Inferior parietal cortex (tissue), 1 donor: ENCODE measurements at regions not wholly inside any gene's neighbourhood (a gene's known extent, or its start where the extent isn't known, plus 50 kb on each side); places are given as distances from the start of the nearest gene placed in this dataset.
A peak's percentile ranks its signal among the peaks of the same experiment; 100 is the strongest.
"Not testable (repeated sequence)": the region's sequence is repeated elsewhere in the genome, so short reads cannot be mapped to it uniquely, and the experiment has no call there.

Source experiments
- DNase-seq: peaks from one replicate; pipeline ENCODE4 v3.0.0-alpha.2; 2016; ENCODE audit errors: extremely low spot score

DNA sequence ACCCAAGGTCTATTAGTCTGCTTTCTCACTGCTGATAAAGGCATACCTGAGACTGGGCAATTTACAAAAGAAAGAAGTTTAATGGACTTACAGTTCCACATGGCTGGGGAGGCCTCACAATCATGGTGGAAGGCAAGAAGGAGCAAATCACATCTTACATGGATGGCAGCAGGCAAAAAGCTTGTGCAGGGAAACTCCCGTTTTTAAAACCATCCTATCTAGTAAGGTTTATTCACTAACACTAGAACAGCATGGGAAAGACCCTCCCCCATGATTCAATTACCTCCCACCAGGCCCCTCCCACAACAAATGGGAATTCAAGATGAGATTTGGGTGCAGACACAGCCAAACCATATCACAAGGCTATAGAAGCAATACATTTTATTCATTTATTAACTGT, 1921.4 kb downstream of the PCDH9 start:
- DNase-seq, result not testable (repeated sequence)

DNA sequence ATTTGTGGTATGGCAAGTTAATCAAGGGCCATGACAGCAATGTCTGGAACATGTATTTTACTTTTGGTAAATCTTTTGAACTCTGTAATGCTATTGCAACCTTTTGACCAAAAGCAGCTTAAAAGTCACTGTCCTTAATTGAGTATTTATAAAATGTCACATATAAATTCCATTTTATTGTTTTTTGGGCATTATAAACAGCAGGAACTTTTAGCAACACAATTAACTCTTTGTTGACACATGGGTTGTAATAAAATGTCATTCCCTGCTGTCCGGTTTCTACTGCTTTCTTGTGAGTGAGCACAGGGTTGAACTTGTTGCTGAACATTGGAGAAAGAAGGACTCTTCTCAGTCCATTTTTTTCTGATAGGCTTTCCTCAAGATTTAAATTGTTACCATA, 1923.1 kb downstream of the PCDH9 start:
- no peak for DNase-seq

DNA sequence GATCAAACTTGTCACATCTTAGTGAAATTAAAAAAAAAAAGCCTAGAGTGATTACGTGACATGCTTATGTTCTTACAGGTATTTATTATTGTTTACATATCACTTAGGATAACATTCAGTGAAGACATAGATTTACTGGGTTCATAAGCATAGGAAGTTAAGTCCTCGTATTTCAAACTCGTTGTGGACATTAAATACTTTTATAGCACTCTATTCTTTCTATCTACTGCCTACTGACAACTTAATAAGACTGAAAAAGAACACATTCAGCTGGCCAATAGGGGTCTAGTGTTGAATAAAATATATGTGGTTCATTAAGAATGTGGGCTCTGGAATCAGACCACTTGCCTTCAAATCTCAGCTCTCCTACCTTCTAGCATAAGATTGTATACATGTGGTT, 1927.4 kb downstream of the PCDH9 start:
- DNase-seq, result no peak

DNA sequence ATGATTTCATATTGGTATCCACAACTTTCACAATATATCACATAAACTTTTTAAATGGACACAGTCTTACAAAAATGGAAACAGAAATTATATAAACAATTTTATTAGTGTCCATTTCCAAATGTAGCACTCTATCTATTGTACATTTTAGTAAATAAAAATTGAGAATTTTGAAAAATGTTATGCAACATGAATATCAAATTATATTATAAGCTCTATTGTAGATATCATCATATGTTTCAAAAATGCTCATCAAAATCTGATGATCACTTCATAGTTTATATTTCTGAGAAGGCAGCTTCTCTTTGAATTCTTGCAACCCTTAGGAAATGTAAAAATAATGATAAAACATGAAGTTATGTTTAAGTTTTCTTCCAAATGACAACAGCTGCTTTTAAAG, 1928.6 kb downstream of the PCDH9 start:
- no peak for DNase-seq

DNA sequence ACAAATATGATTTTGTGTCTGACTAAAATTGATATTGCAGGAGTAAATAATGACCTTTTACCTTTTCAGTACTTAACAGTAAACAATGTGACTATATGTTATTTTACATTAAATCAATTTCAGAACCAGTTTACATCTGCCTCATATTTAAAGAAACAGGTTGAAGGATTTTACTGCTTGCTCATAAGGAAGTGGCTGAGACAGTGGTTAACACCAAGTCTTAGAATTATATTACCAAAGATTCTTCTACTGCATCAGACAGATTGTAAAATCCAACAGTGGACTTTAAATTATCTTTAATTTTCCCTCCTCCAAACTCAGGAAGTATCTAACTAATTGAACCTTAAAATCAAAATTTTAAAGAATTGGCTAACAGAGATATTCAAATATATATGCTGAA, 1929.9 kb downstream of the PCDH9 start:
- DNase-seq, result no peak

DNA sequence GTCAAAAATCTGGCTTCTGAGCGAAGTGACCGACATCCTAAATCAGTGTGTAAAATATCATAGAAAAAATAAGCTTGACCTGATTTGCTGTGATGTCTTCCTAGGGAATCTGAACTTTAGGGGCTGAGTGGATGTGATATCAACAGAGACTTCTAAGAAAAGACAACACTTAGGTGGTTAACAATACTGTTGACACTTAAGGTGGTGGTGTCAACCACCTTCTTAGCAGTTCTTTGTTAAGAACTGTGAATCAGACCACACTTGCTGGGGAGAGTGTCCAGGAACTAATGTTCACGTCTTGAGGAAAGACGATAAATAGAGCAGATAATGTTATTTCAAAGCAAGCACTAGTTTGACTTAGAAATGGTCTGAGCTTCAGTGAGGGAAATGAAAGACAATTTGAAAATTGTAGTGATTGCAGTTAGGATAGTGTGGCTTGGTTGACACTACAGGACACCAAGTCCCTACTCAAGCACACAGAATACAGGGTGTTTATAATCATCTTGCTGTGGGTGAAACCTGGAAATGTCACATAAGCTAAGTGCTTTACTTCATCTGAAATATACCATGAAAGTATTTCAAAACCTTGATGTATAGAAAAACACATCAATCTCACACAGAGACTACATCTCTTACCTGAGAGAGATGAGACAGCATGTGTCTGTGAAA, 1936.5 kb downstream of the PCDH9 start:
- no peak for DNase-seq

DNA sequence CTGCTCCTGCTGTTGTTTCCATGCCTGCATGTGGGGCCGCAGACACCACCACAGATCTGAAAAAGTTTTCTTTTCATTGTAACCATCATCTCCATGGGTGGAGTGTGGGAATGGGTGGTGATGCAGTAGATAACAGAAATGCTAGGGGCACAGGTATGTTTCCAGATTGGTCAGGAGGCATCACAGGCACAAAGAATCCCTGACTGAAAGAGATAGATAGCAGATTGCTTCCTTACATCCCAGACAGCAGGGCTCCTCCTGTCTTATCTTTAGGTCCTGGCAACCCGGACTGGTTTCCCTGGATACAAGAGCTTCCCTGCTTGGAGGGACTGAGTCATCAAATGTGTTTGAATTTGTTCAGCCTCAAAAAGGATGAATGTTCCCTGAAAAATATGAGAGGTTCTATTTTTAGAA, 1937.6 kb downstream of the PCDH9 start:
- DNase-seq, result peak; percentile 54

DNA sequence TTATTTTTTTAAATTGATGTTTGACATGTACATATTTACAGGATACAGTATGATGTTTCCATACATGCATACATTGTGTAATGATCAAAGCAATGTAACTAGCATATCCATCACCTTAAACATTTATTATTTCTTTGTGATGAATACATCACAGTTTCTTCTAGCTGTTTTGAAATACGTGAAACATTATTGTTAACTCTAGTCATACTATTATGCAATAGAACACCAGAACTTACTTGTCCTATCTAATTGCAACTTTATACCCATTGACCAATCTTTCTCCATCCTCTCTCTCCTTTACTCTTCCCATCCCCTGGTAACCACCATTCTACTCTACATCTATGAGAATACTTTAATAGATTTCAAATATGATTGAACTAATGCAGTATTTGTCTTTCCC, 1942.7 kb downstream of the PCDH9 start:
- DNase-seq, result no peak

DNA sequence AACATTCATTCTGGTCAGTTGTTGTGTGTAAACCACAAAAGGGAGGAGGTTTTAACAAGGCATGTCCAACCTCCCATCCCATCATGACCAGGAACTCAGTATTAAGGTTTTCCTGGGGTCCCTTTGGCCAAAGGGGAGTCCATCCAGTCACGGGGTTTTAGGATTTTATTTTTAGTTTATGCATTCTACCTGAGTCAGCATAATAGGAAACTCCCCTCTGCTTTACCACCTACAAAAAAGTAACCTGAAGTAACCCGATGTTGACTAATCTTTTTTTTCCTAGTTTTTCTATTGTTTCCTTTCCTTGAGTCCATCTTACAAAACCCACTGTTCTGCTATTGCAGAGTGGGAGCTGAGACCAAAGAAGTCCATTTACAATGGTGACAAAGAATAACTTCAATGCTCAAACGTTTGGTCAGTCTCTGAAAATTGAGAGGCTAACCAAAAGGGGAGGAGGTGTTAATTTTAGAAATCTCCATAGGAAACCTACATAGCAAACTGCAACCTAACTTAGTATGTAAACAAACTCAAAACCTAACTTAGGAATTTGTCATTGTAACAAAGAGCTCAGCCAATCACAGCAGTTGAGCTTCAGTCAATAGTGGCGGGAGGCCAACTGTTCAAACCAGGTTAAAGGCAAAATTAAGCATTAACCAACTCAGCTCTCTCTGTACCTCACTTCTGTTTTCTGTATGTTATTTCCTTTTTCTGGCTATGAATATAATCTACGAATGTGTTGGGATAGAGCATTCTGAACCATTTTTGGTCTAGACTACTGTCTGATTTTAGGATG, 1954.1 kb downstream of the PCDH9 start:
- DNase-seq, result no peak

DNA sequence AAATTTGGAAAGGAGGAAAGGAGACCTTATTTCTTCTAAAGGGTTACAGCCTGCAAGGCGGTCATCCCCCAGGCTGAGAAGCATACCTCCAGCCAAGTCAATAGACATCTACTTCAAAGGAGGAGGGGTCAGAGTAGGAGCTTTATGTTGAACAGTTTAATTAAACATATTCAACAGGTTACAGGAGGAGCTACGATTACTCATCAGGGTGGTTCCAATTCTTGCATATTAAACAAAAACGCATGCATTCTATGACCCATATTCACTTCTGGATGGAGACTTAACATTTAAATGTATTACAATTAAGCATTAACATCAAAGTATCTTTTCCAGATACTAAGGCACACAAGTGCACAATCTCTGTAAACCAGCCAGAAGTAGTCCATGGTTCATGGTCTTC, 1955.0 kb downstream of the PCDH9 start:
- no peak for DNase-seq

DNA sequence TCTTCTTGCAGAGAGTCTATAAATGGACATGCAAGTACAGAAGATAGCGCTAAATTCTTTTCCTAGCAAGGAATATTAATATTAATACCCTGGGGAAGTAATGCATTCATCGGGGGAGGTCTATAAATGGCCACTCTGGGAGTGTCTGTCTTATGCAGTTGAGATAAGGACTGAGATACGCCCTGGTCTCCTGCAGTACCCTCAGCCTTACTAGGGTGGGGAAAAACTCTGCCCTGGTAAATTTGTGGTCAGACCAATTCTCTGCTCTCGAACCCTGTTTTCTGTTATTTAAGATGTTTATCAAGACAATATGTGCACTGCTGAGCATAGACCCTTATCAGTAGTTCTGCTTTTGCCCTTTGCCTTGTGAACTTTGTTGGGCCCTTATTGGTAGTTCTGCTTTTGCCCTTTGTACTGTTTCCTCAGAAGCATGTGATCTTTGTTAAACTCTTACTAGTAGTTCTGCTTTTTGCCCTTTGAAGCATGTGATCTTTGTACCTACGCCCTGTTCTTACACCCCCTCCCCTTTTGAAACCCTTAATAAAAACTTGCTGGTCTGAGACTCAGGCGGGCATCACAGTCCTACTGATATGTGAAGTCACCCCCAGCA, 1956.2 kb downstream of the PCDH9 start:
- not testable (repeated sequence) for DNase-seq

DNA sequence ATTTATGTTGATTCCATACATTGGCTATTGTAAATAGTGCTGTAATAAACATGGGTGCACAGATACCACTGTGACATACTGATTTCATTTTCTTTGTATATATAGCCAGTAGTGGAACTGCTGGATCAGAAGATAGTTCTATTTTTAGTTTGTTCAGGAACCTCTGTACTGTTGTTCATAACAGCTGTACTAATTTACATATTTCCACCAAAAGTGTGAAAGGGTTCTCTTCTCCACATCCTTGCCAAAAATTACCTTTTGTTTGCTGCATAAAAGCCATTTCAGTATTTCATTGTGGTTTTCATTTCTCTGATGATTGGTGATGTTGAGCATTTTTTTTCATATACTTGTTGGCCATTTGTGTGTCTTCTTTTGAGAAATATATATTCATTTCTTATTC, 1962.1 kb downstream of the PCDH9 start:
- no peak for DNase-seq

DNA sequence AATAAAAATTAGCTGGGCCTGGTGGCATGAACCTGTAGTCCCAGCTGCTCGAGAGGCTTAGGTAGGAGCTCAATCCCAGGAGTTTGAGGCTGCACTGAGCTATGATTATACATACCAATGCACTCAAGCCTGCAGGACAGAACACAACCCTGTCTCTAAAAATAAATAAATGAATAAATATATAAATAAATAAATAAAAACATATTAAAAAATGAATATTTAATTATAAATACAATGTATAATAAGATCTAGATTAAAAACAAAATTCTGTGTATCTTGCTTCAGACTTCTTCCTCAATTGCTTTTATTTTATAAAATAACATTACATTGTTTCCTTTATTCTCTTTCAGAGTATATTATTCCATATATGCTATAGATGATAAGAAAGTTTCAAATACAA, 1964.1 kb downstream of the PCDH9 start:
- DNase-seq, result no peak

DNA sequence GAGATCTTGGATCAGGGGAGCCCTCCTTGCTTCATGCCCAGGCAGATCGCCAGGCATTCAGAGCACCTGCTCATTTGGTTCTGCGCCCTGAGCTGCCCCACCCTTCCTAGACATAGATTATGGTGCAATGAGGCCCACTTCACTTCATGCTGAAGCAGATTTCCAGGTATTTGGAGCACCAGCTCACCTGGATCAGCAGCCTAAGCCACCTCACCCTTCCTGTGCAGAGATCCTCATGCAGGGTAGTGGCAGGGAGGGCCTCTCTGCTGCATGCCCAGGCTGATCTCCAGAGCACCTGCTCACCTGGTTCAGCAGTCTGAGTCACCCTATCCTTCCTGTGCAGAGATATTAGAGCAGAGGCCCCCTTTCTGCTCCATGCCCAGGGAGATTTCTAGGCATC, 1966.1 kb downstream of the PCDH9 start:
- no peak for DNase-seq

DNA sequence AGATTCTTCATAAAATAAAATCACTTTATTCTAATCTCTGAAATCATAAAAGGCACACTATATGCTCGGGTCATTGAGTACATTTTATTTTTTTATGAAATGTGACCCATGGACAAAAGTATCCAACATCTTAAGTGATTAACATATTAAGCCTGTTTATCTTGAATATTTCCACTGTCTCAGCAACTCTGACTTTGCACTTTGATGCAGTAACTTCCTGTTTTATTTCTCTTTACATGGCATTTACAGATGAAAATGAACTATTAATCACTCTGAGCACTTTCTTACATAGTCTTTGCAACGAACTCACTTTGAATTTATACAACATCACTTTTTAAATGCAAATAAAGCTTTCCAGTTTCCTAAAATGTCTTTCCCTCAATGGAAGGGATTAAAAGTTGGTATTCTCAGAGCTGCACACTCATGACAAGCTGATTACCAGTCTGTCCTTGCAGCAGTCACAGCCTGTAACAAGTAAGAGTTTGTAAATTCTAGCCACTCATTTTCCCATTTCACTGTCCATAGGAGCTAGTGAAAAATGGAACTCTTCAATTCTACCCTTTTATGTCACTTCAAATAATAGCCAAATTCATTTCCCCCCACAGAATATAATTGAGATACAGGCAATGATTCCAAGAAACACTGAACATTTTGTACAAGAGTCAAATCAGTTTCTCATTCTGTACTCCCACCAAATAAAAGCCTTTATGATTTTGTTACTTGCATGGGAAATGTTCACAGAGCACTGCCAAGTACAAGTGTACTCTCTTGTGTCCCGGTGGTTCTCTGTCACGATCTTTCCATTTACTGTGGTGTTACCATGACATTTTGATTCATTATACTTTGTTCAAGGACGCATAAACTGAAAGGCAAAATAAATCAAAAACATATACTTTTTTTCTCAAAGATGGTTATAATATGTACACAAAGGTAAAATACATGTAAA, 1968.9 kb downstream of the PCDH9 start:
- DNase-seq, result peak; percentile 10

DNA sequence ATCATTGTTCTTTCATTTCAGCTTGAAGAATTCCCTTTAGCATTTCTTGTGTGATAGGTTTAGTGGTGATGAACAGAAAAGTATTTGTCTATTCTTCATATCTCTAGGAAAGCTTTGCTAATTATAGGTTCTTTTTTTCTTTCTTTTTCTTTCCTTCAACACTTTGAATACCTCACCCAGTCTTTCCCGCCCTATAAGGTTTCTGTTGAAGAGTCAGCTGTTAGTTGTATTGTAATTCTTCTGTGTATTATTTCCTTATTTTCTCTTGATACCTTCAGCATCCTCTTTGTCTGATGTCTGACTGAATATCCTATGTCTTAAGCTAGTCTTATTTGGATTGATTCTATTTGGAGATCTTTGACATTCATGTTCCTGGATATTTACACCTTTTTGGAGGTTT, 1989.4 kb downstream of the PCDH9 start:
- DNase-seq, result no peak

DNA sequence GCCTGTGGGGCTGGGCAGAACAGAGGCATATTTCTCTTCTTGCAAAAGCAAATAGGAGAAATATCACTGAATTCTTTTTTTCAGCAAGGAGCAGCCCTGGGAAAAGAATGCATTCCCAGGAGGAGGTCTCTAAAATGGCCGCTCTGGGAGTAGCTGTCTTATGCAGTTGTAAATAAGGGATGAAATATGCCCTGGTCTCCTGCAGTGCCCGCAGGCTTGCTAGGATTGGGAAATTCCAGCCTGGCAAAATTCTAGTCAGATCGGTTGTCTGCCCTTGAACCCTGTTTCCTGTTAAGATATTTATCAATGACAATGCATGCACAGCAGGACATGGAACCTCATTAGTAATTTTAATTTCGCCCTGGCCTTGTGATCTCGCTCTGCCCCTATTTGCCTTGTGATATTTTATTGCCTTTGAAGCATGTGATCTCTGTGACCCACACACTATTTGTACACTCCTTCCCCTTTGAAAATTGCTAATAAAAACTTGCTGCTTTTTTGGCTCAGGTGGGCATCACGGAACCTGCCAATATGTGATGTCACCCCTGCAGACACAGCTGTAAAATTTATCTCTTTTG, 1993.2 kb downstream of the PCDH9 start:
- no peak for DNase-seq

DNA sequence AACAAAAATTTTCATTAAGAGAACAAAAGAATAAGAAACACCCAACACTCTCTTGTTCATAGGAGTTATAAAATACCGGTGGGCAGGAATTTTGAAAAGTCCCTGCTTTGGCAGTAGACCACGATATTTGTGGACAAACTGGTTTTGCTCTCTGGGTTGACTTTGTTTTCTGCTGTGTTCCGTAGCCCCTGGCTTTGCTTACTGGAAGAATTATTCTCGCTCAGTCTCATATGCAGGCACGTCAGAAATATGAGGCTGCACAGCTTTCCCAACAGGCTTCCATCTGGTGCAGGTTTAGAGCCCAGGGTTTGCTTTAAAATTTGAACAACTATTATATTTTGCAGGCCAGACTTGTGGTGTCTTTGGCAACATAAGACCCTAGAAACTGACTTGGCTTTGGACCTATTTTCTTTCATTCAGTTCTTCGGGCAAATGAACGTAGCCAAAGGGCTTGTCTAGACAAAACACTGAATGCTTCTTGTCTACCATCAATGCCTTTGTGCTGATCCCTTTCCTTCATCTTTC, 2012.6 kb downstream of the PCDH9 start:
- no peak for DNase-seq

DNA sequence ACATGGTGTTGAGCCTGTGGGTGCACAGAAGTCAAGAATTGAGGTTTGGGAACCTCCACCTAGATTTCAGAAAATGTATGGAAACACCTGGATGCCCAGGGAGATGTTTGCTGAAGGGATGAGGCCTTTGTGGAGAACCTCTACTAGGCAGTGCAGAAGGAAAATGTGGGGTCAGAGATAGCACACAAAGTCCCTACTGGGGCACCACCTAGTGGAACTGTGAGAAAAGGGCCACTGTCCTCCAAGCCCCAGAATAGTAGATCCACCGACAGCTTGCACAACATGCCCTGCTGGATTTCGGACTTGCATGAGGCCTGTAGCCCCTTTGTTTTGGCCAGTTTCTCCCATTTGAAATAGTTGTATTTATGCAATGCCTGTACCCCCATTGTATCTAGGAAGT, 2027.3 kb downstream of the PCDH9 start:
- not testable (repeated sequence) for DNase-seq

DNA sequence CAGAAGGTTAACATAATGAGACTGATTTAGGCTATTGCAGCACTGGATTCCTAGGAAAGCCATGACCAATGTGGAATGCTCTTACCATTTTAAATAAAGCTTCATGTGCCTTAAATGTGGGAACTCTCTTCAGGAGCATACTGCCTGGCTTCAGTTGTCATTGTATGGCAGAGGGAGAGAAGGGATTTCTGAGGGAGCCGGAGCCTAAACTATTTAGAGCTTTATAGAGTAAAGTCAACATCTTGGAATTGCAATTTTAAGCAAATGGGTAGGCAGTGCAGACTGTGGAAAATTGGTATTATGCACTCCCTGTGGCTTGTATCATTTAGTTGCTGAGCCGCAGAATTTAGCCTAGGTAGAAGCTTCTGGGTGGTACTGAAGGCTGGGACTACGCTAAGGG, 2041.4 kb downstream of the PCDH9 start:
- DNase-seq, result no peak

DNA sequence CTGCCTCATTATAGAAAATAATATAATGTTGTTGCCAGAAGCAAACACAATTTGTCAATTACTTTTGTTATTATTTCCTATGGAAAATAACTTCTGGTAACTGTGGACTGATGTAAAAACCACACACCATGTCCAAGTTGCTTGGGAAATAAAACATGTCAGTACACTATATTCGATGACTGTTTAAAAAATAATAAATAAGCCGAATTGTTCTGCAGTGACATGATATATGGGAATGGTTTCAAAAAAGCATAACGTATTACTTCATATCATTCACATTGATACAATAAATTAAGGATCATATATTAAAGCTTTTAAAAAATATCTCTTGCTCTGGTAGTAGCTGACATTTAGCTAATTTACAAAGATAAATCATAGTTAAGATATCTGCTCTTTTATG, 2062.1 kb downstream of the PCDH9 start:
- no peak for DNase-seq
